ENCODE measurements at regions not wholly inside any gene's neighbourhood (a gene's known extent, or its start where the extent isn't known, plus 50 kb on each side); places are given as distances from the start of the nearest gene placed in this dataset.

DNA sequence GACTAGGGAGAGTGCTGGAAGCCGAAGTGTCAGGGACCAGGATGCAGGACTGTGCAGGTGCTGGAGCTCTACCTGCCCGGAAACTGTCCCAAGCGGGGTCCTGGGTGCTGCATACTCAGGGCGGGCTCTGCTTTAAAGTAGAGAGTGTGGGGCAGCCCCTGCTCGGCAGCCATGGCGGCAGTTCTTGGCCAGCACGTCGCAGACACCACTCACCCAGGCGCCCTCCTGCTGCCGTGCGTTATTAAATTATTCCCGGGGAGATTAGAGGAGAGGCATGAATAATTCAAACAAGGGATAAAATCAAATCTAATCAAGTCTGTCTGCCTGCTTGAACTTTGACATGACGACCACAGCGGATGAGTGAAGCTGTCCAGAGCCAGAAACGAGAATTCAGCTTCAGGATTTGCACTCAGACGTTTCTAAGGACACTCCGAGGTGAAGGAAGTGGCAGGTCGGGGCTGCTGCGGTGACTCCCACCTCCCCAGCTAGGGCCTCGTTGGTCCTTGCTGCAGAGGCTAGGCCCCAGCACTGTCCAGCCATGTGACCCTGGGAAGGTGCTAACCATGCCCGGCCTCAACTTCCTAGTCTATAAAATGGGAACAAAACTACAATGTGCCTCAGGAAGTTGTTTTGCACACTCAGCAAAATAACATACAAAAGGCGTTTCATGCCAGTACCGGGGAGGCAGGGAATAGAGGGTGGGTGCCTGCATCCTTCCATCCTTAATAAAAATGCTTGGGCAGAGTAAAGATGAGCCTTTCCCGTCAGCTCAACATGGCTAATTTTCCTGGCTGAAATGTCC lies 91.3 kb upstream of the ADAMTS2 start:
- no peak overlapping the region for H3K27ac ChIP-seq
- H3K9ac ChIP-seq, result no peak overlapping the region
- H3K4me2 ChIP-seq, result no peak overlapping the region
- H3K27me3 ChIP-seq, result no peaks in the 10 kb centered on the region
- H3K9me3 ChIP-seq (replicated peaks in 1 of 11), result peaks cover 0 to 15% (median 2%) of the 10 kb centered on the region in 11 experiments; a peak in 11 of 22 replicates
- TF ChIP-seq Cebpa-rat (IDR thresholded peaks at IDR 0.05), result no peak
- no peaks in the 10 kb centered on the region for H4K20me1 ChIP-seq
- no peaks in the 10 kb centered on the region for H3K4me1 ChIP-seq
- no peak overlapping the region for H3K4me3 ChIP-seq
- no peaks in the 10 kb centered on the region for H3K36me3 ChIP-seq

DNA sequence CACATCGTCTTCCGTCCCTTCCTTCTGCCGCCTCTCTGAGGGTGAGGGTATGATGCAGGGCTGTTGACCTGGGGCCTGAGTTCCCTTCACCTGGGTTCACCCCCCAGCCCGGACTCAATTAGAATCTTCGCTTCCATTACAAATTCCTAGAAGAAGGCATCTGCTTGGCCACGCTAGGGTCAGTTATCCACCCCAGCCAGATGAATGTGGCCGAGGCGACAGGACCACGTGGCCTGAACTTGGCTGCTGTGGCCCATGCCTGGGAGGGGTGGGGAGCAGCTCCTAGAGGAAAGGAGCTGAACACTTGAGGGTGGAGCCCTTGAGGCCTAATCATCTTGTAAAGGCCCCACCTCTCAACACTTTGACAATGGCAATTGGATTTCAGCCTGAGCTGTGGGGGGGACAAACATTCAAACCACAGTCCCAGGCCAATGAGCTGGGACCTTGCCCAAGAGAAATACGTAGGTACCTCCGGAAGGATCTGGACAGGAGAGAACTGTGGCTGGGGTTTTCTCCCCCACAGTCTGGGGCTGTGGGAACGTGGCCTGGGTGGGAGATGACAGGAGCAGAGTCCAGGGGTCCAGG lies 90.6 kb upstream of the ADAMTS2 start:
- H3K9me3 ChIP-seq (replicated peaks in 1 of 11), result peaks cover 0 to 19% (median 3%) of the 10 kb centered on the region in 11 experiments; a peak in 5 of 22 replicates
- no peaks in the 10 kb centered on the region for H3K36me3 ChIP-seq
- no peak overlapping the region for H3K27ac ChIP-seq
- H3K4me2 ChIP-seq, result no peak overlapping the region
- H3K4me3 ChIP-seq, result no peak overlapping the region
- H4K20me1 ChIP-seq, result no peaks in the 10 kb centered on the region
- H3K27me3 ChIP-seq, result no peaks in the 10 kb centered on the region
- TF ChIP-seq Cebpa-rat (IDR thresholded peaks at IDR 0.05), result no peak
- no peak overlapping the region for H3K9ac ChIP-seq
- no peaks in the 10 kb centered on the region for H3K4me1 ChIP-seq

DNA sequence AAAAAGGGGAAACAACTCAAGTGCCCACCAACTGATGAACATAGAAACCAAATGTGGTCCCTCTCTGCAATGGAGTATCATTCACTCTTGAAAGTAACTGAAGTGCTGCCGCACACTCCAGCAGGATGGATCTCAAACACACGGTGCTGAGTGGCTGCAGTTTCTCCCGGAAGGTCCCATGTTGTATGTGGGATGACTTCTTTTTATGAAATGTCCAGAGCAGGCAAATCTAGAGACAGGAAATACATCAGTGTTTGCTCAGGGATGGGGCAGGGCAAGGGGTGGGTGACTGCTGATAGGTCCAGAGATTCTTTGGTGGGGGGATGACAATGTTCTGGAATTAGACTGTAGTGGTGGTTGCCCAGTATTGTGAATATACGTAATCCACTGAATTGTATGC lies 89.9 kb upstream of the ADAMTS2 start:
- Histone ChIP-seq H4K20me1 (no peaks in the 10 kb centered on the region), H3K4me1 (no peaks in the 10 kb centered on the region), H3K36me3 (no peaks in the 10 kb centered on the region), H3K4me2 (no peak overlapping the region), H3K27ac (no peak overlapping the region), H3K4me3 (no peak overlapping the region), H3K9ac (no peak overlapping the region), H3K9me3 (replicated peaks in 1 of 11) (peaks cover 0 to 14% (median 3%) of the 10 kb centered on the region in 11 experiments; a peak in 5 of 22 replicates), H3K27me3 (no peaks in the 10 kb centered on the region)
- no peak for TF ChIP-seq Cebpa-rat (IDR thresholded peaks at IDR 0.05)

DNA sequence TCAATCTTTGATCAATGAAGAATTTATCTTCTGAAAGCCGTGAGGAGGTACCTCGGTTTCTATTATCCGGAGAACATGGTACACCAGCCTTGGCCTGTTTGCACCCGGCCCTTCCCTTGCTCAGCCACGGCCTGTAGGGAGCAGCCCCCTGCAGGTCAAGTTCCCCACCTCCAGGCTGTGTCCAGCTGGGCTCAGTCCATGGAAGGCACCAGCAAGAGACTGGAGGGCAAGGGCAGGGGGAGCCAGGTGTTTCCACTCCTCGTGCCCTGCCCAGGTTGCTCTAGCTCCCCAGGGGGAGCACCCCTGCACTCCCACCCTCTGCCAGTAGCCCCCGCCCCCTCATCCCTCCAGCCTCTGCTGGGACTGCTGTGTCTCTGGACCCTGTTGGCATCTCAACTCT lies 87.3 kb upstream of the ADAMTS2 start:
- no peak overlapping the region for H3K4me3 ChIP-seq
- H3K36me3 ChIP-seq, result no peaks in the 10 kb centered on the region
- no peak for TF ChIP-seq Cebpa-rat (IDR thresholded peaks at IDR 0.05)
- no peaks in the 10 kb centered on the region for H3K4me1 ChIP-seq
- no peak overlapping the region for H3K27ac ChIP-seq
- no peaks in the 10 kb centered on the region for H4K20me1 ChIP-seq
- no peak overlapping the region for H3K9ac ChIP-seq
- no peak overlapping the region for H3K4me2 ChIP-seq
- H3K27me3 ChIP-seq, result no peaks in the 10 kb centered on the region
- H3K9me3 ChIP-seq (replicated peaks in 1 of 11), result peaks cover 0 to 14% (median 3%) of the 10 kb centered on the region in 11 experiments; a peak in 5 of 22 replicates

DNA sequence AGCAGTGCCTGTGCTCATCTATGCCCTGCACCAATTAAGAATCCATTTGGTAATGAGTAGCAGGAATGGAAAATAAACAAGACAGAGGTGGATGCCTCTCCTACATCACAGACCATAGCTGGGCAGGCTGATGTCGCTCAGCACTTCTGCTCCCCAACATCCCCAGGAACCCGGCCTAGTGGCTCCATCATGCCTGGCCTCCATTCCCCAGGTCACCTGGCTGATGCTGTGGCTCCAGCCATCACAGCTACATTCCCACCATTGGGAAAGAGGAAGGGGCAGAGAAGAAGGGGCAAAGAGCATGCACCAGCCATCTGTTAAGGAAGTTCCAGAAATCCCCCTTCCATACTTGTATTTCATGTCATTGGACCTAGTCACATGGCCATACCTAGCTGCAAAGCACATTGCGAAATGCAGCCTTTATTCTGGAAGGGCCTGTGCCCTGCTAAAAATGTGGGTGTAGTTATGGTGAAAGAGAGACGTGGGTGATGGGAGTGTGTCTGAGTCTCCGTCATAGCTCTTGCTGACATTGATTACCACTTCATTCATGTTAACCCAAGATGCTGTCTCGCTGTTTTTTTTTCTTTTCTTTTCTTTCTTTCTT lies 86.1 kb upstream of the ADAMTS2 start:
- H3K27ac ChIP-seq, result no peak overlapping the region
- no peak overlapping the region for H3K4me3 ChIP-seq
- H4K20me1 ChIP-seq, result no peaks in the 10 kb centered on the region
- H3K27me3 ChIP-seq, result no peaks in the 10 kb centered on the region
- TF ChIP-seq Cebpa-rat (IDR thresholded peaks at IDR 0.05), result peak in 1 of 11 experiments; percentile 29; a peak in 2 of 22 replicates
- no peak overlapping the region for H3K4me2 ChIP-seq
- no peak overlapping the region for H3K9ac ChIP-seq
- peaks cover 0 to 14% (median 3%) of the 10 kb centered on the region in 11 experiments; a peak in 5 of 22 replicates for H3K9me3 ChIP-seq (replicated peaks in 1 of 11)
- H3K36me3 ChIP-seq, result no peaks in the 10 kb centered on the region
- H3K4me1 ChIP-seq, result no peaks in the 10 kb centered on the region

DNA sequence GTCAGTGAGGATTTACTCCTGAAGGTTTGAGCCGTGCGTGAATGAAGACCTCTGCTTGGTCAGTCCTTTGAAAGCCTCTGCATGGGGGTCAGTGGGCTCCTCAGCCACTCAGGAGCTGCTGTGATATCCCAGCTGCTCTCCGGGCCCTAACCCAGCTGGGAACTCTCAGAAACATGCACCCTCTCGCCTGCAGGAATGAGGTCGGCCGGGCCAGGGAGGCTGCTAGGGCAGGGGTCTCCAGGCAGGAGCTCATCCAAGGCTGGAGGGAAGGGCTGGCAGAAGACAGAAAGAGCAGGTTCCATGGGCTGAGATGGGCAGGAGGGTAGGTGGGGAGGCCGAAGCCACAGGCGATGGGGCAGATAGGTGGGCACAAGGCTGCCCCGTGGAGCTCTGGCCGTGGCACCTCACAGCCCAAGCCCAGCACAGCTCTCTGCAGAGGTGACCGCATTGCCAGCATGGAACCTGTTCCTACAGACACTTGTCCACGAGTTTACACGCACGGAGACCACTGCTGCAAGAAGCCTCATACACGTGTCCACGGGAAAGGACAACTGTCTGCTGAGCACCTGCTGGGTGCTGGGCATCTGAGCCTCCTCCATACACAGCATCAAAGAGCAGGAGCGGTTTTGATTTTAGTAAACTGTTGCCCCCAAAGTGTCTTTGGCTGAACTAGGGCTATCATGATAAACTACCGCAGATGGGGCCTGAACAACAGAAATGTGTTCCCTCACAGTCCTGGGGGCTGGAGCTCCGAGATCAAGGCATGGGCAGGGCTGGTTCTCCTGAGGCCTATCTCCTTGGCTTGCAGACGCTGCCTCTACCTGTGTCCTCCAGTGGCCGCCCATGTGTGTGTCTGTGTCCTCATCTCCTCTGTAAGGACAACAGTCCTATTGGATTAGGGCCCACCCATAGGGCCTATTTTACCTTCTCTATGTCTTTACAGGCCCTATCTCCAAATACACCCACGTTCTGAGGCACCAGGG lies 85.2 kb upstream of the ADAMTS2 start:
- H4K20me1 ChIP-seq, result no peaks in the 10 kb centered on the region
- H3K4me1 ChIP-seq, result no peaks in the 10 kb centered on the region
- H3K36me3 ChIP-seq, result no peaks in the 10 kb centered on the region
- H3K9me3 ChIP-seq (replicated peaks in 1 of 11), result peaks cover 0 to 14% (median 3%) of the 10 kb centered on the region in 11 experiments; a peak in 5 of 22 replicates
- no peak overlapping the region for H3K9ac ChIP-seq
- H3K4me2 ChIP-seq, result no peak overlapping the region
- TF ChIP-seq Cebpa-rat (IDR thresholded peaks at IDR 0.05), result no peak
- no peak overlapping the region for H3K27ac ChIP-seq
- no peak overlapping the region for H3K4me3 ChIP-seq
- no peaks in the 10 kb centered on the region for H3K27me3 ChIP-seq

DNA sequence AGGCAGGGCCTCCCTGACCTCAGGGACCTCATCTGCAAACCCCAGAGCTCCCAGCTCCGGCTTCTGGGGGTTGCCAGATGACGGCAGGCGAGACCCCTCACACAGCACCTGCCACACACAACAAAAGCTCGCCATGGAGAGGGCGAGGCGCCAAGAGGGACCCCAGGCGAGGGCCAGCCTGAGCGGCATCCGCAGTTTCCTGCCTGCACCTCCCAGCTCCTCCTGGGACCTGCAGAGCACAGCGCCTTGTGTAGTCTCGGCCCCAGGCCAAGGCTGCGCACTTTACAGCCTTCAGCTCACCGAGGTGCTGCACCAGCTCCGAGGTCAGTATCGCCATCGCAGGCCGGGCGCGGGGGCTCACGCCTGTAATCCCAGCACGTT lies 82.4 kb upstream of the ADAMTS2 start:
- Histone ChIP-seq H3K4me1 (peaks cover 0 to 5% (median 0%) of the 10 kb centered on the region in 10 experiments; a peak in 1 of 20 replicates), H3K9ac (no peak overlapping the region), H3K27me3 (no peaks in the 10 kb centered on the region), H3K4me3 (no peak overlapping the region), H3K36me3 (no peaks in the 10 kb centered on the region), H3K27ac (no peak overlapping the region), H4K20me1 (no peaks in the 10 kb centered on the region), H3K9me3 (replicated peaks in 1 of 11) (peaks cover 0 to 8% (median 0%) of the 10 kb centered on the region in 11 experiments; a peak in 4 of 22 replicates), H3K4me2 (no peak overlapping the region)
- no peak for TF ChIP-seq Cebpa-rat (IDR thresholded peaks at IDR 0.05)

DNA sequence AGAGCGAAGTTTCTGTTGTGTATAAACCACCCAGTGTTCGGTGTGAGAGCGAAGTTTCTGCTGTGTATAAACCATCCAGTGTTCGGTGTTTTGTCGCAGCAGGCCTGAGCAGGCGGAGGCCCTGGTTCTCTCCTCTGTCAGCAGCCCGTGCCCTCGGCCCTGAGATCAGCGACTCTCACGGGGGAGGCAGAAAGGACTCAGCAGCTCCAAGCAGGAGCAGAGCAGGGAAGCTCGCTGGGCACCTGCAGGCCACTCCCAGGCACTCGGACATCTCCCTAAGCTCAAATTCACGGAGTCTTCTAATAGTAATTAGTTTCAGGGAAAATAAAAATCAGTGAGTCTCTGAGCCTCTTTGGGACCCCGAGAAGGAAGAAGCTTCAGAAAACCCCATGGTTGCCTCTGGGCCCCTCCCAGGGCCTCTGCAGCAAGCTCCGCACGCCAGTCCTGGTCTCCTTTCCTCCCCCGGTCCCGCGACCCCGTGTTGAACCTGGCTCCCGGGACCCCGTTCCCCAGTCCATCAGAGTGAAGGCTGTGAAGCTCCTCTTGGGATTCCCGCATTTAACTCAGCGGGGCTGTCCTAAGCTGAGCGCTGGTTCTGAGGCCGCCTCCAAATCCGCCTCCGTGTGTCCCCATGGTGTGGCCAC lies 81.9 kb upstream of the ADAMTS2 start:
- H3K9me3 ChIP-seq (replicated peaks in 1 of 11), result peaks cover 0 to 7% (median 0%) of the 10 kb centered on the region in 11 experiments; a peak in 3 of 22 replicates
- peaks cover 0 to 5% (median 0%) of the 10 kb centered on the region in 10 experiments; a peak in 1 of 20 replicates for H3K4me1 ChIP-seq
- H3K4me2 ChIP-seq, result no peak overlapping the region
- H3K27me3 ChIP-seq, result no peaks in the 10 kb centered on the region
- H3K36me3 ChIP-seq, result no peaks in the 10 kb centered on the region
- no peak overlapping the region for H3K27ac ChIP-seq
- H3K4me3 ChIP-seq, result no peak overlapping the region
- TF ChIP-seq Cebpa-rat (IDR thresholded peaks at IDR 0.05), result no peak
- no peaks in the 10 kb centered on the region for H4K20me1 ChIP-seq
- no peak overlapping the region for H3K9ac ChIP-seq
